Pancreas (tissue), 10 donors: ENCODE measurements at regions not wholly inside any gene's neighbourhood (a gene's known extent, or its start where the extent isn't known, plus 50 kb on each side); places are given as distances from the start of the nearest gene placed in this dataset.

ENCODE experiments used
- ATAC-seq, 4 donors: fragments of 200-7000 bp; cut with Tn5 transposase; one replicate each; pipeline versions ENCODE4 v1.8.0 to v1.9.1; 2020; ENCODE audit warnings: mild to moderate bottlenecking in 4 of 4, moderate library complexity in 4 of 4
- DNase-seq, 6 donors: peaks; one replicate each; pipeline ENCODE4 v3.0.0-alpha.2; 2020
- FAIRE-seq: peaks from 2 replicates; lab custom pipeline; 2012; peaks lifted over from hg19 to GRCh38; lab: Jason Lieb, UNC
- H3K27ac ChIP-seq, 4 donors: fragments of 200-600 bp; sonication (generic); 1 replicate in 3 of 4; 2 replicates in 1 of 4; pipeline versions ENCODE4 v1.5.0 to v1.8.0; 2020
- H3K27me3 ChIP-seq, 4 donors: fragments of 200-600 bp; one replicate each; pipeline ENCODE4 v1.8.0; 2021
- H3K36me3 ChIP-seq, 3 donors: fragments of 200-600 bp; sonication (generic) in 1 of 3; one replicate each; pipeline versions ENCODE4 v1.5.0 to v1.8.0; 2020 to 2021
- H3K4me1 ChIP-seq, 3 donors: fragments of 200-600 bp; one replicate each; pipeline ENCODE4 v1.8.0; 2021
- H3K4me3 ChIP-seq, 4 donors: fragments of 200-600 bp; sonication (generic) in 2 of 4; one replicate each; pipeline versions ENCODE4 v1.5.0 to v1.8.0; 2020 to 2021
- H3K9me3 ChIP-seq, 4 donors: fragments of 200-600 bp; one replicate each; pipeline ENCODE4 v1.8.0; 2021
- CTCF ChIP-seq, 4 donors: fragments of 200-600 bp; sonication (generic) in 3 of 4; IDR thresholded peaks; one replicate each; pipeline versions ENCODE4 v1.5.0 to v1.8.0; 2021; ENCODE audit warnings: antibody characterized with exemption in 4 of 4
- whole genome bisulfite sequencing, 2 donors: extraction: QIAGEN DNeasy Blood & Tissue Kit; methylation state at CpG; one replicate each; pipeline ENCODE4 v1.1.7; 2013; 5-methylcytosine and 5-hydroxymethylcytosine counted together
- intact Hi-C, 3 donors: fragments of 100-400 bp; cut with DNase I; formaldehyde crosslinking; loops; one replicate each; pipeline versions ENCODE4 v1.11.1 to v1.14.2; 2022
- donor health status: healthy with polysubstance abuse.
- donor health status: DM: no; HTN: no; CAD: no; lungs with moderate emphysema.
- donor health status: DM: no; HTN: no; CAD: no.
- donor health status: control.
- donor health status: control.
- donor health status: Bipolar disorder and iron deficiency.
- donor health status: DM: yes; HTN: yes; CAD: no.
- donor health status: DM: no; HTN: no; CAD: no.
- donor health status: DM: no; HTN: no; CAD: no.
- donor health status: DM: yes; HTN: yes; CAD: no.

DNA sequence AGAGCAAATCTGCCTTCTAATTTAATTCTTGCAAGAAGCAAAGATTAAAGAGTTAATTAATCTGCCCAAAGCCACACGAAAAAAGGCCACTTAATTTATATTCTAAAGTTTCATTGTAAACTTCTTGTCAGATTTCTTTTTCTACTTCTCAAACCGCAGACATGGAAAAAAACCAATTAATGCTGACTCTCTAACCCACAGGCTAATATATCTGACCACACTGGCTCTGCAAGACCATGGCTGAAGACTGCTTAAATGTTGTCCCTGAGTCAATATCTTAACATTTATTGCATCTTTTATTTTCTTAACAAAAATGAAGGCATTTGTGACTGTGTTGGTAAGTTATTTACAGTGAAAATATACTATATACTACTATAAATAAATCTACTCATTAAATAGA lies 234.0 kb upstream of the SP8 start:
- TF ChIP-seq CTCF (IDR thresholded peaks at IDR 0.05) = no peak
- DNase-seq (no peak), ATAC-seq (no peak), FAIRE-seq (no peak)
- Histone ChIP-seq H3K36me3 (no peaks in the 10 kb centered on the region), H3K27me3 (no peaks in the 10 kb centered on the region), H3K4me1 (no peaks in the 10 kb centered on the region), H3K27ac (no peak overlapping the region), H3K9me3 (no peaks in the 10 kb centered on the region), H3K4me3 (no peak overlapping the region)
- WGBS, 2 donors = 43 to 63% methylated on average over 2 of the region's 2 CpGs
- intact Hi-C loops = no loop called here

GRCh38 chr7:21023841-21024484 lies 237.3 kb upstream of the SP8 start:
- FAIRE-seq = no peak
- no peak for TF ChIP-seq CTCF (IDR thresholded peaks at IDR 0.05)
- intact Hi-C loops = no loop called here
- Histone ChIP-seq H3K36me3 (no peaks in the 10 kb centered on the region), H3K27me3 (peaks cover 0 to 9% (median 0%) of the 10 kb centered on the region in 4 donors), H3K4me1 (no peaks in the 10 kb centered on the region), H3K4me3 (no peak overlapping the region), H3K27ac (no peak overlapping the region), H3K9me3 (no peaks in the 10 kb centered on the region)
- 37 to 49% methylated on average over 6 of the region's 6 CpGs for WGBS, 2 donors
- no peak for ATAC-seq
- no peak for DNase-seq

GRCh38 chr7:21024485-21024867 lies 237.8 kb upstream of the SP8 start:
- no peaks in the 10 kb centered on the region for H3K9me3 ChIP-seq
- H3K27ac ChIP-seq = no peak overlapping the region
- peaks cover 0 to 9% (median 0%) of the 10 kb centered on the region in 4 donors for H3K27me3 ChIP-seq
- ATAC-seq (no peak), FAIRE-seq (no peak), DNase-seq (no peak)
- H3K4me1 ChIP-seq = no peaks in the 10 kb centered on the region
- H3K36me3 ChIP-seq = no peaks in the 10 kb centered on the region
- TF ChIP-seq CTCF (IDR thresholded peaks at IDR 0.05) = no peak
- H3K4me3 ChIP-seq = no peak overlapping the region
- 46 to 66% methylated on average over 5 of the region's 5 CpGs for WGBS, 2 donors
- intact Hi-C loops = no loop called here

DNA sequence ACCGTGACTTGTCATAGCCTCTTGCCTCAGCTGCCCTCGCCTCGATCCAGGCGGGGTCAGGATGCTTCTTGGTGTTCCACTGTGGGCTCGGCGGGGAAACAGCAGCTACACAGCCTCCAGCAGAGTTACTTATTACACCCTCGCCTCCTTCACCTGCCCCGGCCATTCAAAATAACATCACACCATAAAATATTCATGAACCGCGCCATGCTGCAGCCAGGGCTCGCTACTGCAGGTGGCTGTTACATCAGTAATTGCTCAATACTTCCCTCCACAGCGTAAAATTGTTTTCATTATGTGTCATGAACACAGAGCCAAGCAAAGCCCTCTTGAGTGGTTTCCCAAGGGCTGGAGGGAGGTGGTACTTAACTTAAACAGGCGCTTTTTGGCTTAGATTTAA lies 241.5 kb upstream of the SP8 start:
- no peak for TF ChIP-seq CTCF (IDR thresholded peaks at IDR 0.05)
- intact Hi-C loops = no loop called here
- Histone ChIP-seq H3K27ac (no peak overlapping the region), H3K27me3 (peaks cover 0 to 9% (median 0%) of the 10 kb centered on the region in 4 donors), H3K4me1 (no peaks in the 10 kb centered on the region), H3K4me3 (no peak overlapping the region), H3K36me3 (no peaks in the 10 kb centered on the region), H3K9me3 (no peaks in the 10 kb centered on the region)
- no peak for FAIRE-seq
- peak in 1 of 4 donors; percentile 23 for ATAC-seq
- 41 to 43% methylated on average over 13 of the region's 13 CpGs for WGBS, 2 donors
- no peak for DNase-seq

GRCh38 chr7:21028599-21028998 lies 241.9 kb upstream of the SP8 start:
- Histone ChIP-seq H3K27me3 (peaks cover 0 to 9% (median 0%) of the 10 kb centered on the region in 4 donors), H3K4me3 (no peak overlapping the region), H3K9me3 (no peaks in the 10 kb centered on the region), H3K36me3 (no peaks in the 10 kb centered on the region), H3K4me1 (no peaks in the 10 kb centered on the region), H3K27ac (no peak overlapping the region)
- ATAC-seq = no peak
- WGBS, 2 donors = 61% methylated on average over 3 of the region's 3 CpGs
- TF ChIP-seq CTCF (IDR thresholded peaks at IDR 0.05) = no peak
- no peak for FAIRE-seq
- no peak for DNase-seq
- intact Hi-C loops = no loop called here
